HEK293 (cell line): ENCODE measurements at regions not wholly inside any gene's neighbourhood (a gene's known extent, or its start where the extent isn't known, plus 50 kb on each side); places are given as distances from the start of the nearest gene placed in this dataset.

Source experiments
- CTCF ChIA-PET: fragments of 350-600 bp; formaldehyde crosslinking; extraction: SDS; loops from one replicate; lab custom pipeline; 2021; ENCODE audit warnings: antibody characterized with exemption; lab: Yijun Ruan, JAX
- POLR2A ChIA-PET: fragments of 300-600 bp; formaldehyde crosslinking; extraction: SDS; loops from one replicate; lab custom pipeline; 2020; ENCODE audit warnings: antibody characterized with exemption, inconsistent platforms; lab: Yijun Ruan, JAX
- H3K27ac ChIP-seq: fragments of 200-500 bp; sonication (Bioruptor generic); 2 replicates; pipeline ENCODE4 v1.5.1; 2014; ENCODE audit warnings: low read depth, low read length, control low read depth, inconsistent platforms; ENCODE audit errors: extremely low read depth
- H3K36me3 ChIP-seq, 2 experiments: fragments of 200-500 bp in 1 of 2; sonication (Bioruptor generic) in 1 of 2; 1 replicate in 1 of 2; 2 replicates in 1 of 2; pipeline ENCODE4 v1.5.1; 2014 to 2017; ENCODE audit warnings: inconsistent platforms in 2 of 2, low read length in 2 of 2; ENCODE audit not compliant: control insufficient read depth in 2 of 2, insufficient read depth in 1 of 2
- H3K4me1 ChIP-seq: fragments of 200-500 bp; sonication (Bioruptor generic); 2 replicates; pipeline ENCODE4 v1.5.1; 2014; ENCODE audit warnings: mild to moderate bottlenecking, low read length, inconsistent platforms; ENCODE audit not compliant: control insufficient read depth, insufficient read depth
- H3K4me3 ChIP-seq: 2 replicates; pipeline ENCODE4 v1.5.1; 2011; ENCODE audit warnings: low read depth, mild to moderate bottlenecking, control low read depth, low read length, moderate library complexity
- H3K9me3 ChIP-seq: fragments of 200-500 bp; sonication (Bioruptor generic); 2 replicates; pipeline ENCODE4 v1.5.1; 2014; ENCODE audit warnings: low read depth, low read length, inconsistent platforms; ENCODE audit not compliant: control insufficient read depth, insufficient read depth
- GLI4 ChIP-seq: fragments of 450-650 bp; formaldehyde crosslinking; IDR thresholded peaks from 2 replicates; pipeline ENCODE4 v1.5.1; 2016; ENCODE audit warnings: missing biosample characterization, missing genetic modification characterization
- MEIS1 ChIP-seq: sonication (generic); formaldehyde crosslinking; IDR thresholded peaks from 2 replicates; pipeline ENCODE4 v1.8.1; 2022; ENCODE audit warnings: missing genetic modification reagents, mild to moderate bottlenecking, borderline replicate concordance
- SALL2 ChIP-seq: fragments of 450-650 bp; formaldehyde crosslinking; IDR thresholded peaks from 2 replicates; pipeline ENCODE4 v1.5.0; 2017; ENCODE audit warnings: missing biosample characterization, mild to moderate bottlenecking, missing genetic modification characterization, borderline replicate concordance
- SP2 ChIP-seq: fragments of 450-650 bp; formaldehyde crosslinking; IDR thresholded peaks from 2 replicates; pipeline ENCODE4 v1.5.1; 2016; ENCODE audit warnings: missing biosample characterization, missing genetic modification characterization
- SP7 ChIP-seq: fragments of 450-650 bp; formaldehyde crosslinking; IDR thresholded peaks from 2 replicates; pipeline ENCODE4 v1.5.1; 2016; ENCODE audit warnings: missing biosample characterization, missing genetic modification characterization
- ZBTB8A ChIP-seq: fragments of 450-650 bp; formaldehyde crosslinking; IDR thresholded peaks from 2 replicates; pipeline ENCODE4 v1.5.1; 2016; ENCODE audit warnings: missing biosample characterization, missing genetic modification characterization
- ZFP37 ChIP-seq: fragments of 450-650 bp; formaldehyde crosslinking; IDR thresholded peaks from 2 replicates; pipeline ENCODE4 v1.5.1; 2016; ENCODE audit warnings: missing biosample characterization, missing genetic modification characterization
- ZNF10 ChIP-seq: fragments of 450-650 bp; formaldehyde crosslinking; IDR thresholded peaks from 2 replicates; pipeline ENCODE4 v1.5.1; 2017; ENCODE audit warnings: missing biosample characterization, missing genetic modification characterization
- ZNF112 ChIP-seq: fragments of 450-650 bp; formaldehyde crosslinking; IDR thresholded peaks from 2 replicates; pipeline ENCODE4 v1.5.0; 2017; ENCODE audit warnings: missing biosample characterization, missing genetic modification characterization
- ZNF2 ChIP-seq: fragments of 450-650 bp; formaldehyde crosslinking; IDR thresholded peaks from 2 replicates; pipeline ENCODE4 v1.5.1; 2016; ENCODE audit warnings: missing biosample characterization, missing genetic modification characterization
- ZNF449 ChIP-seq: fragments of 450-650 bp; formaldehyde crosslinking; IDR thresholded peaks from 2 replicates; pipeline ENCODE4 v1.5.1; 2017; ENCODE audit warnings: missing biosample characterization, mild to moderate bottlenecking, missing genetic modification characterization, moderate library complexity
- ZNF624 ChIP-seq: fragments of 450-650 bp; formaldehyde crosslinking; IDR thresholded peaks from 2 replicates; pipeline ENCODE4 v1.5.1; 2017; ENCODE audit warnings: missing biosample characterization, missing genetic modification characterization
- ZNF76 ChIP-seq: fragments of 450-650 bp; formaldehyde crosslinking; IDR thresholded peaks from 2 replicates; pipeline ENCODE4; 2016; ENCODE audit warnings: low read depth, missing biosample characterization, missing genetic modification characterization, borderline replicate concordance
- TF ChIP-seq, protein P1 (sequence below): fragments of 450-650 bp; formaldehyde crosslinking; IDR thresholded peaks from 2 replicates; pipeline ENCODE4 v1.5.1; 2016; ENCODE audit warnings: missing biosample characterization, missing genetic modification characterization, low read depth
- TF ChIP-seq, protein P2 (sequence below): fragments of 450-650 bp; formaldehyde crosslinking; IDR thresholded peaks from 2 replicates; pipeline ENCODE4 v1.5.1; 2016; ENCODE audit warnings: missing biosample characterization, missing genetic modification characterization
- TF ChIP-seq, protein P3 (sequence below): fragments of 450-650 bp; formaldehyde crosslinking; IDR thresholded peaks from 2 replicates; pipeline ENCODE4 v1.5.1; 2016; ENCODE audit warnings: missing biosample characterization, missing genetic modification characterization

DNA sequence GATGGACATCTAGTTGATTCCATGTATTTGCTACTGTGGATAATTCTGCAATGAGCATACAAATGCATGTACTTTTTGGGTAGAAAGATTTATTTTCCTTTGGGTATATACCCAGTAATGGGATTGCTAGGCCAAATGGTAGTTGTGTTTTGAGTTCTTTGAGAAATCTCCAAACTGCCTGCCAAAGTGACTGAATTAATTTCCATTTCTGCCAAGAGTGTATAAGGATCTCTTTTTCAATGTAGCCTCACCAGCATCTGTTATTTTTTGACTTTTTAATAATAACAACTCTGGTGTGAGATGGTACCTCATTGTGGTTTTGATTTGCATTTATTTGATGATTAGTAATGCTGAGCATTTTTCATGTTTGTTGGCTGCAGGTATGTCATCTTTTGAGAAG lies 435.0 kb upstream of the CBLB start (continued):
- TF ChIP-seq ZNF449 (tag by site-specific recombination) = no peak

DNA sequence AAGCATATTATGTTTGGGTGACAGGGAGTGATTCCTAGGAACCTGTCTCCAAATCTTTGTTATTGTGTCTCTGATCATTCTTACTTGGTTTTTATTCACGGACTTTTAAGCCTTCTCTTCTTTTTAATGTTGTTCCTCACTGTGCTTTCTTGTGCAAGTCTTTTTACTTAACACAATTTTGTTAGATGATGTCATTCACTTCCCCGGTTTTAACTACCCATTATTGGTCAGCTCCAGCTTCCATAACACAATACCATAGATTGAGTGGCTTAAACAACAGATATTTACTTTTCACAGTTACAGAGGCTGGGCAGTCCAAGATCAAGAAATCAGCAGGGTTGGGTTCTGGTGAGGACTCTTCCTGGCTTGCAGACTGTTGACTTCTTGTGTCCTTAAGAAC lies 436.3 kb upstream of the CBLB start:
- Histone ChIP-seq H3K4me1 (no peaks in the 10 kb centered on the region), H3K36me3 (no peaks in the 10 kb centered on the region), H3K4me3 (no peak overlapping the region), H3K27ac (no peak overlapping the region)
- POLR2A ChIA-PET = no interaction called here
- TF ChIP-seq MEIS1 (CRISPR knock-in tag) (no peak), SALL2 (tag by site-specific recombination) (no peak), ZBTB8A (tag by site-specific recombination) (no peak), ZNF76 (tag by site-specific recombination) (no peak), GLI4 (tag by site-specific recombination) (no peak), ZNF112 (tag by site-specific recombination) (no peak), ZNF624 (tag by site-specific recombination) (no peak), ZNF2 (tag by site-specific recombination) (no peak)
- TF ChIP-seq, protein P1, sequence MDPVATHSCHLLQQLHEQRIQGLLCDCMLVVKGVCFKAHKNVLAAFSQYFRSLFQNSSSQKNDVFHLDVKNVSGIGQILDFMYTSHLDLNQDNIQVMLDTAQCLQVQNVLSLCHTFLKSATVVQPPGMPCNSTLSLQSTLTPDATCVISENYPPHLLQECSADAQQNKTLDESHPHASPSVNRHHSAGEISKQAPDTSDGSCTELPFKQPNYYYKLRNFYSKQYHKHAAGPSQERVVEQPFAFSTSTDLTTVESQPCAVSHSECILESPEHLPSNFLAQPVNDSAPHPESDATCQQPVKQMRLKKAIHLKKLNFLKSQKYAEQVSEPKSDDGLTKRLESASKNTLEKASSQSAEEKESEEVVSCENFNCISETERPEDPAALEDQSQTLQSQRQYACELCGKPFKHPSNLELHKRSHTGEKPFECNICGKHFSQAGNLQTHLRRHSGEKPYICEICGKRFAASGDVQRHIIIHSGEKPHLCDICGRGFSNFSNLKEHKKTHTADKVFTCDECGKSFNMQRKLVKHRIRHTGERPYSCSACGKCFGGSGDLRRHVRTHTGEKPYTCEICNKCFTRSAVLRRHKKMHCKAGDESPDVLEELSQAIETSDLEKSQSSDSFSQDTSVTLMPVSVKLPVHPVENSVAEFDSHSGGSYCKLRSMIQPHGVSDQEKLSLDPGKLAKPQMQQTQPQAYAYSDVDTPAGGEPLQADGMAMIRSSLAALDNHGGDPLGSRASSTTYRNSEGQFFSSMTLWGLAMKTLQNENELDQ (tag by site-specific recombination) = no peak
- TF ChIP-seq, protein P2, sequence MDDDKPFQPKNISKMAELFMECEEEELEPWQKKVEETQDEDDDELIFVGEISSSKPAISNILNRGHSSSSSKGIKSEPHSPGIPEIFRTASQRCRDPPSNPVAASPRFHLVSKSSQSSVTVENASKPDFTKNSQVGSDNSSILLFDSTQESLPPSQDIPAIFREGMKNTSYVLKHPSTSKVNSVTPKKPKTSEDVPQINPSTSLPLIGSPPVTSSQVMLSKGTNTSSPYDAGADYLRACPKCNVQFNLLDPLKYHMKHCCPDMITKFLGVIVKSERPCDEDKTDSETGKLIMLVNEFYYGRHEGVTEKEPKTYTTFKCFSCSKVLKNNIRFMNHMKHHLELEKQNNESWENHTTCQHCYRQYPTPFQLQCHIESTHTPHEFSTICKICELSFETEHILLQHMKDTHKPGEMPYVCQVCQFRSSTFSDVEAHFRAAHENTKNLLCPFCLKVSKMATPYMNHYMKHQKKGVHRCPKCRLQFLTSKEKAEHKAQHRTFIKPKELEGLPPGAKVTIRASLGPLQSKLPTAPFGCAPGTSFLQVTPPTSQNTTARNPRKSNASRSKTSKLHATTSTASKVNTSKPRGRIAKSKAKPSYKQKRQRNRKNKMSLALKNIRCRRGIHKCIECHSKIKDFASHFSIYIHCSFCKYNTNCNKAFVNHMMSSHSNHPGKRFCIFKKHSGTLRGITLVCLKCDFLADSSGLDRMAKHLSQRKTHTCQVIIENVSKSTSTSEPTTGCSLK = no peak
- TF ChIP-seq, all 188 proteins: peak for 0
- H3K9me3 ChIP-seq = no peaks in the 10 kb centered on the region
- CTCF ChIA-PET = no interaction called here

DNA sequence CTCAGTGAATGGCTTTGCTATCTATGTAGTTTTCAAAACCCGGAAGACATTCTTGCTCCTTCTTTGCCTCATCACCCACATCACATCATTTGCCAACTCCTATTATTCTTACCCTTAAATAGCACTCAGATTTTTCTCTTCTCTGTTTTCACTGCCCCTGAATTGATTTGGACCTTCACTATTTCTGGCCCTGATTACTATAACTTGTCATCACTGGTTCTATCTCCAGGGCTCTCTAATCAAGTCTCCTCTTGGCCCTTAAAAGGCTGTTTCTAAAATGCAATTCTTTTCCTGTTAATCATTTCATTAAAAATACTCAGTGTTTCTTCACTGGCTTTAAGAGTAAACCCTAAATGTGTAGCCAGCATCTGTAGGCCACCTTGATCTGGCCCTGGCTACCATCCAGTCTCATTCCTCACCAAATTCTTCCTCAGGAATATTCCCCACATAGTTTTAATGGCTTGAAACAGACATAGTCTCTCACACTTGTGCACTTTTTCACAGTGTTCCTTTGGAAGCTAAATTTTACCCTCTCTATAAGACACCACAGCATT lies 437.1 kb upstream of the CBLB start:
- no peaks in the 10 kb centered on the region for H3K4me1 ChIP-seq
- no peak for TF ChIP-seq SP2 (tag by site-specific recombination)
- TF ChIP-seq ZNF10 (tag by site-specific recombination) = no peak
- no peak for TF ChIP-seq SP7 (tag by site-specific recombination)
- TF ChIP-seq ZFP37 (tag by site-specific recombination) = no peak
- TF ChIP-seq, protein P3, sequence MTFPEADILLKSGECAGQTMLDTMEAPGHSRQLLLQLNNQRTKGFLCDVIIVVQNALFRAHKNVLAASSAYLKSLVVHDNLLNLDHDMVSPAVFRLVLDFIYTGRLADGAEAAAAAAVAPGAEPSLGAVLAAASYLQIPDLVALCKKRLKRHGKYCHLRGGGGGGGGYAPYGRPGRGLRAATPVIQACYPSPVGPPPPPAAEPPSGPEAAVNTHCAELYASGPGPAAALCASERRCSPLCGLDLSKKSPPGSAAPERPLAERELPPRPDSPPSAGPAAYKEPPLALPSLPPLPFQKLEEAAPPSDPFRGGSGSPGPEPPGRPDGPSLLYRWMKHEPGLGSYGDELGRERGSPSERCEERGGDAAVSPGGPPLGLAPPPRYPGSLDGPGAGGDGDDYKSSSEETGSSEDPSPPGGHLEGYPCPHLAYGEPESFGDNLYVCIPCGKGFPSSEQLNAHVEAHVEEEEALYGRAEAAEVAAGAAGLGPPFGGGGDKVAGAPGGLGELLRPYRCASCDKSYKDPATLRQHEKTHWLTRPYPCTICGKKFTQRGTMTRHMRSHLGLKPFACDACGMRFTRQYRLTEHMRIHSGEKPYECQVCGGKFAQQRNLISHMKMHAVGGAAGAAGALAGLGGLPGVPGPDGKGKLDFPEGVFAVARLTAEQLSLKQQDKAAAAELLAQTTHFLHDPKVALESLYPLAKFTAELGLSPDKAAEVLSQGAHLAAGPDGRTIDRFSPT (tag by site-specific recombination) = no peak
- POLR2A ChIA-PET = no interaction called here
- H3K36me3 ChIP-seq = no peaks in the 10 kb centered on the region
- H3K27ac ChIP-seq = no peak overlapping the region
- no peaks in the 10 kb centered on the region for H3K9me3 ChIP-seq
- CTCF ChIA-PET = no interaction called here
- no peak overlapping the region for H3K4me3 ChIP-seq
